ENCODE measurements at regions not wholly inside any gene's neighbourhood (a gene's known extent, or its start where the extent isn't known, plus 50 kb on each side); places are given as distances from the start of the nearest gene placed in this dataset.

GRCh38 chr1:214198571-214198970, 82.4 kb upstream of the SMYD2 start (continued):
- TF ChIP-seq PRDM15 (CRISPR knock-in tag; IDR thresholded peaks at IDR 0.05) = no peak
- no peak for TF ChIP-seq BCL3 (IDR thresholded peaks at IDR 0.05; ENCODE audit: borderline replicate concordance, insufficient read depth, low read depth, low read length, poor library complexity, severe bottlenecking)
- no peak for TF ChIP-seq RELA (IDR thresholded peaks at IDR 0.05; ENCODE audit: borderline replicate concordance, partially characterized antibody)
- no peak for TF ChIP-seq USF2 (IDR thresholded peaks at IDR 0.05; ENCODE audit: borderline replicate concordance, low read depth, low read length)
- TF ChIP-seq CREB1 (IDR thresholded peaks at IDR 0.05; ENCODE audit: low read depth) = no peak
- TF ChIP-seq IRF3 (IDR thresholded peaks at IDR 0.05) = no peak
- no peak for TF ChIP-seq FOXM1 (IDR thresholded peaks at IDR 0.05; ENCODE audit: low read depth, low read length)
- TF ChIP-seq E4F1 (IDR thresholded peaks at IDR 0.05; ENCODE audit: borderline replicate concordance, partially characterized antibody) = no peak

Measured in GM12878 (cell line).